GM19023 (cell line): ENCODE measurements at regions not wholly inside any gene's neighbourhood (a gene's known extent, or its start where the extent isn't known, plus 50 kb on each side); places are given as distances from the start of the nearest gene placed in this dataset.

Experiments used
- ATAC-seq: cut with Tn5 transposase; IDR thresholded peaks from one replicate; pipeline ENCODE4 v1.9.1; 2021; ENCODE audit warnings: mild to moderate bottlenecking, moderate library complexity; ENCODE audit not compliant: unreplicated experiment

GRCh38 chr7:113487925-113488731, 369.8 kb upstream of the SMIM30 start:
- ATAC-seq: no peak

- no peak for ATAC-seq
Observed at GRCh38 chr7:113486548-113486947, 368.2 kb upstream of the SMIM30 start.

GRCh38 chr7:113483657-113484056, 365.3 kb upstream of the SMIM30 start:
- ATAC-seq: no peak

DNA sequence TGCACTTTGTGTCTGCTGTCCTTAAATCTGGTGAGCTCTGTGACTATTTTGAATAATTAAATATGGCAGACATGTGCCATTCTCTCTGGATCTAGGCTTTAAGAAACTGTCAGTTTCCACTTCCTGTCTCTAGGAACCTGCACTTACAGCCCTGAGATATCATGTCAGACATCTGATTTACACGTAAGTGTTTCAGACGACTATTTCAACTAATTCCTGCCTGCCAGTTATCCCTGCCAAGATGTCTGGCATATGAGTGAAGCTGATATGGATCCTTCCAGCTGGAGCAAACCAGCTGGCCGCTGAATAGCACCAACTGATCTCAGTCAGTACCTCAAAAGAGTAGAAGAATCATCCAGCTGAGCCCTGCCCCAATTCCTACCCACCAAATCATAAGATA, 362.2 kb upstream of the SMIM30 start:
- no peak for ATAC-seq

- ATAC-seq: no peak
Observed at GRCh38 chr7:113464096-113464855, 345.9 kb upstream of the SMIM30 start.

- ATAC-seq: no peak
Observed at GRCh38 chr7:113460067-113460466, 341.7 kb upstream of the SMIM30 start.

DNA sequence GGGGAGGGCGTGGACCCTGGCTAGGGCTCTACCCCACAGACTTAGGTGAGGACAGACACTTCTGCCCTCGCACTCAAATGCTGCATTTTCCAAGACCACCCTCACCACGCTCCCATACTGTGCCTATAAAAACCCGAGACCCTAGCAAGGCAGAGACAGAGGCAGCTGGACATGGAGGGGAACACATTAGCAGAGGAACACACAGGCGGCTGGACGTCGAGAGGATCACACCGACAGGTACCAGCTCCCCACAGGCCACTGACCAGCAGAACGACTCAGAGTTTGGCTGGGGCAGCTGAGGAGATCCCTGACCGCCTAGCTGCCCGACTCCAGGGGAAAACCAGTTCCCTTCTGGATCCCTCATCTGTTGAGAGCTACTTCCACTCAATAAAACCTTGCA, 338.2 kb upstream of the SMIM30 start:
- no peak for ATAC-seq

DNA sequence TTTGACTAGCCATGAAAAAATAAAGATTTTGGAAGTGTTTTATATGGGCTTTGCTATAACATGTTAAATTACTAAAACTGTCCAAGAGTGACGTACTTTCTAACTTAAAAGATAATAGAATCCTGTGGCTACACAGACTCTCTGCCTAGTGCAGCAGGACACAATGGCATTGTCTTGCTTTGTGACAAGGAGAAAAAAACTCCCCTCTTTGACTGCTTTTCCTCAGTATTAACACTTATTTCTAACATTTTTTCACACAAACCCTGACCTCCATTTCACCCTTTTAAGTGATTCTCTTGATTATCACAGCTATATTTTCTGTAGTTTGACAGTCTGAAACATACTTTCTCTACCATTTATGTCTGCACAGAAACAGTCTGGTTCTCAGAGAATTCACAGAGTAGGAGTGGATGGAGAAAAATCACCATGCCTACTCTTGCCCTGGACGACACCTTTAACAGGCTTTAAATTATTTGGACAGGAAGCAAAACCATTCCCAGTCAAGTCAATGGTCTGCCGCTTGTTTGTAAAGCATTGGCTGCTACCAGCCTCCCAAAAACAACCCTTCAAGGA, 336.3 kb upstream of the SMIM30 start:
- ATAC-seq: no peak

GRCh38 chr7:113452245-113452644, 333.9 kb upstream of the SMIM30 start:
- ATAC-seq: no peak

- ATAC-seq: no peak
Observed at GRCh38 chr7:113446791-113447190, 328.4 kb upstream of the SMIM30 start.

GRCh38 chr7:113446391-113446790, 328.0 kb upstream of the SMIM30 start:
- ATAC-seq: no peak

- ATAC-seq: no peak
Observed at GRCh38 chr7:113444261-113444660, 325.9 kb upstream of the SMIM30 start.

DNA sequence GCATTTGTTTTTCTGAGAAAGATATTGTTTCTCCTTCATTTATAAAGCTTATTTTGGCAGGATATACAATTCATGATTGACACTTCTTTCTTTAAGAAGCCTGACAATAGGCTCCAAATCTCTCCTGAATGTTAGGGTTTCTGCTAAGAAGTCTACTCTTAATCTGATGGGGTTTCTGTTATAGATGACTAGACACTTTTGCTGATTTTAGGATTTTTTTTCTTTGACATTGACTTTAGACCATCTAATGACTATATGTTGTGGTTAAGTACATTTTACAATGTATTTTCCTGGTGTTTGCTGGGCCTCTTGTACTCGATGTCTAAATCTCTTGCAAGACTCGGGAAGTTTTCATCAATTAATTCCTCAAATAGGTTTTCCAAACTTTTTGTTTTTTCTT, 321.8 kb upstream of the SMIM30 start:
- ATAC-seq: no peak

DNA sequence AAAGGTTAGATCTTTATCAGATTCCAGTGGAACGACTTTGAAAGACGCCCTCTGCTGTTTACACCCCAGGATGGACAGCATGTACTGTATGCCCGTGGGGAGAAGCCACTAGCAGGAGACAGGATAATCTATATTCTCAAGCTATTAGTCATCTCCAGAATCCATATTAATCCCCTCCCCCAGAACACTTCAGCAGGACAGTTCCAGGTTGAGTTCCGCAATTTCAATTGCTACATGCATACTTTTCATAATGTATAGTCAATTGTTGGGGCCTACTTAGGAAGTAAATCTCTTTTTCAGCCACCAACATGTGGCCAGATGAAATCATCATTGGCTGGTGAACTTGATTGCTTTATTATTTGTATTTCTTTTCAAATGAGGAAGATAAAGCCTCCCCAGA, 313.1 kb upstream of the SMIM30 start:
- no peak for ATAC-seq

- no peak for ATAC-seq
Observed at GRCh38 chr7:113424185-113424817, 305.9 kb upstream of the SMIM30 start.

- peak; percentile 100 for ATAC-seq
Observed at GRCh38 chr7:113421696-113422330, 303.5 kb upstream of the SMIM30 start.

DNA sequence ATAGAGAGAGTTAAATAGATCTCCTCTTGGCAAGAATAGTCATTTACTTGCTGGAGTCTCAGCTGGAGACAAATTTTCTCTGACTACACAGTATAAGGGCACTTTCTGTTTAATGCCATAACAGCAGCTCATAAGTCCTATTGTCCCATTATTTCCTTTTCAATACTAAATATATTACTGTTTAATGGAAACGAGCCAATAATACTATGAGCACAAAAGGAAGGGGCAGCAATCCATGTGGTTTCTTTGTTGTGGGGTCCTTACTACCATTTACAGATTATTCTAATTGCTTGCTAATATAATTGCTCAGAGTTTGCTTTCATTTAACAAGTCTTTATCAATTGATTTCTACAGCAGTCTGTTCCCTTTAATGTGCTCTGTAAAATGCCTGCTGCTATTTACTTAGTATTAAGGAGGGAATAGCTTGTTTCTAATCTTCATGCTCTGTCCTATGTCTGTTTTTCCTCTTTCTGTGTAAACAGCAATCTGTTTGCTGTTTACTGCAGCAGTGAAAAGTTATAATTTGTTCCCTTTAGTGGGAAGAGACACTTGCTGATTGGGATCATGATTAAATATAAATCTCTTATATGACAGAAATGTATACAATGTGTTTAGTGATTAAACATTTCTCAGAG, 296.2 kb upstream of the SMIM30 start:
- no peak for ATAC-seq

- no peak for ATAC-seq
Observed at GRCh38 chr7:113412410-113412809, 294.1 kb upstream of the SMIM30 start.

GRCh38 chr7:113410796-113411195, 292.4 kb upstream of the SMIM30 start:
- no peak for ATAC-seq

DNA sequence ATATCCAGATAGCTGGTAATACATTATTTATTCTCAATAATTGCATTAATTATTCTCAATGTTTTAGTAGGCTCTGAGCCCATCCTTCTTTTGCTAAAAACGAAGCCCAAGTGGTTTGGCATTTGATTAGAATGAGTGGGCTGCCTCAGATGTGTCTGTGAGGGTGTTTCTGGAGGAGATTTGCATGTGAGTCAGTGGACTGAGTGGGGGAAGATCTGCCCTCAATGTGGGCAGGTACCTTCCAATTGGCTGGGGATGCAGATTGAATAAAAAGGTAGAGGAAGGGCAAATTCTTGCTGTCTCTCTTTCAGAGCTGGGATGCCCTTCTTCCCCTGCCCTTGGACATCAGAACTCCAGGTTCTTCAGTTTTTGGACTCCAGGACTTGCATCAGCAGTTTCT, 290.6 kb upstream of the SMIM30 start:
- ATAC-seq: no peak
